Esophagus squamous epithelium (tissue), 4 donors: ENCODE measurements at regions not wholly inside any gene's neighbourhood (a gene's known extent, or its start where the extent isn't known, plus 50 kb on each side); places are given as distances from the start of the nearest gene placed in this dataset.

Experiments
- POLR2A ChIP-seq, 4 donors: fragments of 450-650 bp; IDR thresholded peaks; one replicate each; pipeline ENCODE4 v1.6.1; 2017; ENCODE audit warnings: antibody characterized with exemption in 4 of 4, mild to moderate bottlenecking in 4 of 4, moderate library complexity in 3 of 4
- TF ChIP-seq, protein P1 (sequence below), 6 experiments: fragments of 450-650 bp in 4 of 6; fragments of 200-600 bp in 2 of 6; sonication (generic) in 2 of 6; IDR thresholded peaks; one replicate each; pipeline ENCODE4 v1.5.1; 2016 to 2019; ENCODE audit warnings: antibody characterized with exemption in 6 of 6, mild to moderate bottlenecking in 4 of 6, moderate library complexity in 4 of 6

DNA sequence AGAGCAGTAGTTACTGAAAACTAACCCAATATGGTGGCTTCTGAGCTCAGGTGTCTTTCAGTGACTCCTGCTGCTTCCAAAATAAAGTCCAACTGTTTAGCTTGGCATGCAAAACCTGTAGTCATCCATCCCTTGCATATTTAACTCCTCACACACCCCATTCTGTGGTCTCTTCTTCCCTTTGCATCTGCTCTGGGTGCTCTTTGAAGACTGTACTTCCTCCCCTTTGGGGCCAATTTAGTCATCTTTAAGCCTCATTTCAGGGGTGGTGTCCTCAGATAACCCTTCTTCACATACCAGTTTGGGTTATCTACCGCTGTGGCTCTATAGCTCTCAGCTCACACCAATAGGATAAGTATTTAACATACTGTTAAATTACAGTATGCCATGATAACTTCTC, 209.9 kb upstream of the DMRT1 start:
- TF ChIP-seq, protein P1, sequence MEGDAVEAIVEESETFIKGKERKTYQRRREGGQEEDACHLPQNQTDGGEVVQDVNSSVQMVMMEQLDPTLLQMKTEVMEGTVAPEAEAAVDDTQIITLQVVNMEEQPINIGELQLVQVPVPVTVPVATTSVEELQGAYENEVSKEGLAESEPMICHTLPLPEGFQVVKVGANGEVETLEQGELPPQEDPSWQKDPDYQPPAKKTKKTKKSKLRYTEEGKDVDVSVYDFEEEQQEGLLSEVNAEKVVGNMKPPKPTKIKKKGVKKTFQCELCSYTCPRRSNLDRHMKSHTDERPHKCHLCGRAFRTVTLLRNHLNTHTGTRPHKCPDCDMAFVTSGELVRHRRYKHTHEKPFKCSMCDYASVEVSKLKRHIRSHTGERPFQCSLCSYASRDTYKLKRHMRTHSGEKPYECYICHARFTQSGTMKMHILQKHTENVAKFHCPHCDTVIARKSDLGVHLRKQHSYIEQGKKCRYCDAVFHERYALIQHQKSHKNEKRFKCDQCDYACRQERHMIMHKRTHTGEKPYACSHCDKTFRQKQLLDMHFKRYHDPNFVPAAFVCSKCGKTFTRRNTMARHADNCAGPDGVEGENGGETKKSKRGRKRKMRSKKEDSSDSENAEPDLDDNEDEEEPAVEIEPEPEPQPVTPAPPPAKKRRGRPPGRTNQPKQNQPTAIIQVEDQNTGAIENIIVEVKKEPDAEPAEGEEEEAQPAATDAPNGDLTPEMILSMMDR (IDR thresholded peaks at IDR 0.05): no peak
- TF ChIP-seq POLR2A (IDR thresholded peaks at IDR 0.05): no peak
